Fibroblast of skin of abdomen (primary cell): ENCODE measurements at regions not wholly inside any gene's neighbourhood (a gene's known extent, or its start where the extent isn't known, plus 50 kb on each side); places are given as distances from the start of the nearest gene placed in this dataset.

Source experiments
- DNase-seq: peaks from one replicate; pipeline ENCODE4 v3.0.0-alpha.2; 2013

DNA sequence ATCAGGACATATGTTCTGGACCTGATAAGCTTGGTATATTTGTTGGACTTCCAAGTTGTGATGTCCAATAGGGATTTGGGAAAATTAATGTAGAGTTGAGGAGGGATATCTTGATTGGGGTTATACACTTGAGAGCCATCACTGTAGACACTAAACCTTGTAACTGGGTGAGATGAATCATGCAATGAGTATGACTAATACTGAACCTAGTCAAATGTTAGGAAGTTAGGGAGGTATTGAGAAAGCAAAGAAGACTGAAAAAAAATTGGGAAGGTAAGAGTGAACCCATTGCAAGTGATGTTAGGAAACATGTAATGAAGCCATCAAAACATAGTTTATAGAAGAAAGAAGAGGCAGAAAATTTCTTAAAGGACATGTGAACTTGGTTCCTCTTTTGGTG lies 668.4 kb upstream of the CDH9 start:
- DNase-seq = peak; percentile 11

DNA sequence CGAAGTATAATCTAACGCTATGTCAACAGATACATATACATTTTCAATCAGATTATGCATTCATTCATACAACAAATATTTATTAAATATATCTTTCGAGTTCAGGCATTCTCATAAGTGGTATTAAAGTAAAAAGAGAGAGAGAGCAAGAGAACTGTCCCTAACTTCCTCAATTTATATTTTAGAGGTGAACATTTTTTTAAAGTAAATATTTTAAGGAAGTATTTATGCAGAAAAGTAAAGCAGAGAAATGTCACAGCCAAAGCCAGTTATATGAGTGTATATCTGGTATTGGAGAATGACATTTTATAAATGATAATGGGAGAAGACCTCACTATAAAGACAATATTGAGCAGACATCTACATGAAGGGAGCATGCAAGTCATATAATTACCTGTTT lies 667.3 kb upstream of the CDH9 start:
- DNase-seq = no peak

DNA sequence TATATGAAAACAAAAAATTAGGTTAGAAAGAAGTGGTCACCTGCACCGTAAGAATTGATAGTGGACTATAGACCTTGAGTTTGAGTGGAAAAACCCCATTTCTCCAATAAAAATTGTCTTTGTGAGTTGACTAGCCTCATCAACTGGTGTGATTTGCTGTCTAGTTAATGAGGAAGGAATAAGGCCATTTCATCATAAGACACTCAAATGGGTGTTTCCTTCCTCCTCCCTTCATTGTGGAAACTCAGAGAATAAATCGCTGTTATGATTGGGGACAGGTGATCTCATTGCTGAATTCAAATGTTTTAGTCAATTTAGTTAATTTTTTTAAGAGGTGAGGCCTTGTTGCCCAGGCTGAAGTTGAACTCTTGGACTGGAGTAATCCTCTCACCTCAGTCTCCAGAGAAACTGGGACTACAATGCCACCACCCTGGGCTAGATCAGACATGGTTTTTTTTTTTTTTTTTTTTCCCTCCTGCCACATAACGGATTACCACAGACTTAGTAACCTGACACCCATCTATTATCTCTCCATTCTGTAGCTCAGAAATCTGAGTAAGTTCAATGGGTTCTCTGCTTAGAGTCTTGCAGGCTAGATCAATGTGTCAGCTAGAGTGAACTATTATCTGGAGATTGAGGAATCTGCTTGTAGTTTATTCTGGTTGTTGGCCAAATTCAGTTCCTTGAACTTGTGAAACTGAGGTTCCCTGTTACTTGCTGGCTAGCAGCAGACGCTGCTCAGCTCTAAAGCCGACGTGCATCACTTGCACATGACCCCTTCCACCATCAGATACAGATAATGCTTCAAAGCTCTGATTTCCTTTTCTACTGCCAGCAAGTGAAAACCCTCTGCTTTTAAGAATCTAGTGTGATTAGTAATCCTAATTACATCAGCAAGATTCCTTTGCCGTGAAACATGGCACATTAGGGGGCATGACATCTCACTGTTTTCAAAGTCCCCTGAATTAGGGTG lies 663.8 kb upstream of the CDH9 start:
- DNase-seq = peak; percentile 80

DNA sequence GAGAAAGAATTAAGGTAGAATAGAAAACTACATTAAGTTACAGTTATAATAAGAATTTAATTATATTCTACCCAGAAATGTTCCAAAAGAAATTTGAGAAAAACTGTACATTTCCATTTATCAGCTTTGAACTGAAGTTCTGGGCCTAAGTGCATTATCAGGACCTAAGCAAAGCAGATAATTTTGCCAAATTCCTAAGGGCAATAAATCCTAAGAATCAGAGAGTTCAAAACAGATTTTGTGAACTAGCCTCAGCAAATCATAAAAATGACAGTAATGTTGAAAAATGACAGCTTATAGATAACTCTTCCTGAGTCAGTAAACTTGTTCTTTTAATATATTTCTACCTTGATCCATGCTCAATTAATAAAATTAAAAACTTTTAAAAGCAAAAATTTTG lies 662.1 kb upstream of the CDH9 start:
- no peak for DNase-seq

DNA sequence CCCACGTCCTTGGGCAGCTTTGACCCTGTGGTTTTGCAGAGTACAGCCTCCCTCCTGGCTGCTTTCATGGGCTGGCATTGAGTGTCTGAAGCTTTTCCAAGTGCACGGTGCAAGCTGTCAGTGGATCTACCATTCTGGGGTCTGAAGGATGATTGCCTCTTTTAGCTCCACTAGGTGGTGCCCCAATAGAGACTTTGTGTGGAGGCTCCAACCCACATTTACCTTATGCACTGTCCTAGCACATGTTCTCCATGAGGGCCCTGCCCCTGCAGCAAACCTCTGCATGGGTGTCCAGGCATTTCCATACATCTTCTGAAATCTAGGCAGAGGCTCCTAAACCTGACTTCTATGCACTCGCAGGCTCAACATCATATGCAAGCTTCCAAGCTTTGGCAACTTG lies 644.2 kb upstream of the CDH9 start:
- DNase-seq = no peak

DNA sequence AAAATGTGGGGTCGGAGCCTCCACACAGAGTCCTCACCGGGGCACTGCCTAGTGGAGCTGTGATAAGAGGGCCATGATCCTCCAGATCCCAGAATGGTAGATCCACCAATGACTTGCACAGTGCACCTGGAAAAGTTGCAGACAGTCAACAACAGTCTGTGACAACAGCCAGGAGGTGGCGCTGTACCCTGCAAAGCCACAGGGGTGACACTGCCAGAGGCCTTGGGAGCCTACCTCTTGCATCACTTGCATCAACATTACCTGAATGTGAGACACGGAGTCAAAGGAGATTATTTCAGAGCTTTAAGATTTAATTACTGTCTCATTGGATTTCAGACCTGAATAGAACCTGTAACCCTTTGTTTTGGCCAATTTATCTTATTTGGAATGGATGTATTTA lies 614.1 kb upstream of the CDH9 start:
- no peak for DNase-seq

DNA sequence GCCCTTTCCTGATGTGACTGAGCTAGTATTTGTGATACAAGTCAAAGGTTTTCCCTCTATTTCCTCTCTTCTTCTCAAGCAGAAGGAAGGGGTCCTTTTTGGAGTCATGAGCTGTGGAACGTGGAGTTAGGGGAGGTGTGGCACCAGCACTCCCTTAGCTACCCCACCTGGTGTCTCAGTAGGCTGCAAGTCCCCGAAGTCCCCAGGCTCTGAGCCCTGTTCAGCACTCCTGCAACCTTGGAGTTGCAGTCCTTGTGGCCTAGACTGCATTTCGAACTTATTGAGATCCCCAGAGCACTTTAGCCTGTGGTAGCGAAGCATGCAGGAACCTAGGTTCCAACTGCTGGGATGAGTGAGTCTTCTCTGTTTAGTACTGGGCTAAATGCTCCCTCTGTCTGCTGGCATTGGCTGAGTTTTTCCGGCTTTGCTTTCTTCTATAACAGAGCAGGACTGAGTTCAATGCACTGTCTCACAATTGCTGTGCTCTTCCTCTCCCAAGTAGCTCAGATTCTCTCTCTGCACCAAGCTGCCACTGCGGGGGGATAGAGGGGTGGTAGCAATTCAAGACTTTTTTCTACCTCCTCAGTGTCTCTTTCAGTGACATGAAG lies 600.7 kb upstream of the CDH9 start:
- DNase-seq = no peak

DNA sequence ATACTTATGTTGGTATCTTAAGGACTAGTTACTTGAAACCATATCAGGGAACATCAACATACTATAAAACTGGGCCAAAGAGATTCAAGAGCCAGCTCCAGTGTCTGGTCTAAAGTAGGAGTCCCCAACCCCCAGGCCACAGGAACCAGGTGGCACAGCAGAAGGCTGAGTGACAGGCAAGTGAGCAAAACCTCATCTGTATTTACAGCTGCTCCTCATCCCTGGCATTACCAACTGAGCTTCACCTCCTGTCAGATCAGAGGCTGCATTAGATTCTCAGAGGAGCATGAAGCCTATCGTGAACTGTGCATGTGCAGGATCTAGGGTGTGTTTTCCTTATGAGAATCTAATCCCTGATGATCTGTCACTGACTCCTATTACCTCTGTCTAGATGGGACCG lies 581.6 kb upstream of the CDH9 start:
- DNase-seq = no peak

DNA sequence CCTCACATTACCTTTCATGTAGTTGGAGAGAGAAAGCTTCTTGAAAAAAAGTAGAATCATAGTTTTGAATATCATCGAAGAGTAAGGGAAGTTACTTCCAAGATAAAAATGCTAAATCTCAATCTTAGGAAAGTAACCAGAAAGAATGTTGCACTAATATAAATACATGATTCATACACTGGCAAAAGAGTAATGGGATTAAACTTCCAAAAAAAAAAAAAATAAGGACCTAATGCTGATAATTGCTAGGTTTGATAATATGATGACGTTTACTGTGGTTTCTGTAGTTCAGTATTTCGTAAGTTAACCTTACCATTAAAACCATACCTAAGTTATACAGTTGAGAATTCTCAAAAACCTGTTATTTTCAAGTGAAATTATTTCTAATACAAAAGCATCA lies 573.8 kb upstream of the CDH9 start:
- DNase-seq = no peak

DNA sequence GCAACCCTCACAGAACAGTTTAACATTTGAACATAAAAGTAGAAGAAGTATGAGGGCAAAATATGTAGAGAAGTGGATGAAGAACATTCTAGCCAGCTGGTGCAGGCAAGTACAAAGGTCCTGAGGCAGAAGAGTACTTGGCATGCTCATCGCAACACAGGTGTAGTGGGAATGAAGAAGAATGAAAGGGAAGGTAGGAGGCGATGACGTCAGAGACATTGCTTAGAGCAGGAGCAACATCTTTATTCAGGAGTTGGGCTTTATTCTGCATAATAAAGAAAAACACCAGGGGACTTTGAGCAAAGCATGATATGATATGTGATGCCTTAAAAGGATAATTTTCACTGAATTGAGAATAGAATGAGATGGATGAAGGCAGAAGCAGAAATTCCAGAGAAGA lies 570.6 kb upstream of the CDH9 start:
- no peak for DNase-seq

DNA sequence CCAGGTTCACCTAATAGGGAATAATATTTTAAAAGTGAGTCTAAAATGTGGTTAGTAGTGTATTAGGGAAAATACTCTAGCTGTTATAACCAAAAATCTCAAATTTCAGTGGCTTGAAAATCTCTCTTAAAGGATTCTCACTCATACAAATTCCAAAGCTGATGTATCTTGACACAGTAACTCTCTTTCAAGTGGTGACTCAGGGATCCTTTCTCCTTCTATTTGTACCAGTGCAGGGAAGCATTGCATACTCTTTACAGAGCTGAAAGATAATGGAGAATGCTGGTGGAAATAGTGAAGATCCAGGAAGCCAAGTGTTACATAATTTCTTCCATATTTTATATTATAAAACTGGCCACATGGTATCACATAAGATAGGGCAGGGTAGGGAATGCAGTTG lies 560.2 kb upstream of the CDH9 start:
- DNase-seq = peak; percentile 51

DNA sequence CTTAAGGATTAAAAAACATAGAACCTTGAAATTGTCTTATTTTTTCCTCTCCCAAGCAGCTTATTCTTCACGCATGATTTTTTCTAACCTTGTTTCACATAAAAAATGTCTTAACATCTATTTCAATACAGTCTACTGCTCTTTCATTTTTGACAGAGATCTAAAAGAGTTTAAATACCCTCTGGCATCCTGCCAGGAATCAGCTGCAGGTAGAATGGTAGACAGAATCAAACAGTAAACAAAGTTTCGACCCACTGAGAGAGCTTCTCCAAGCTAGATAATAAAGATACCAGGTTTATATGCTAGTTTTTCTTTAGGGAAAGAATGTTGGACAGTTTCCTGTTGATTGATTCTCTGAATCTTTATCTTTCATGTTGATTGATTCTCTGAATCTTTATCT lies 555.8 kb upstream of the CDH9 start:
- DNase-seq = no peak

DNA sequence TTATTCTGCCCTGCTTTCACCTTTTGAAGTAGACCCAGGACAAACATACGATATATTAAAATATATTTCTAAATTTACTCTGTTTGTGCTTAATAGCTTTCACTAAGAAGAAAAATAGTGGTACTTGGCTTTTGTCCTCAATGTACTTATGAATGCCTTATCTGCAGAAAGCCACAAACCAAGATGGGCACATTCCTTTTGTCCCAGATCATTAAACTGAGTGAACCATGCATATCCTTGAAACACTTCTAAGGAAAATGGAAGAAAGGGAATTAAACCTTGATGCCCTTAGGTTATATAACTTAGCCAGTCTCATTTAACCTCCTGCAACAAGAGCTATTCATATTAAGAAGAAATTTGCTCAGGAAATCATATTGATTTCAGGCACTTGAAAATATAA lies 553.8 kb upstream of the CDH9 start:
- peak; percentile 64 for DNase-seq

DNA sequence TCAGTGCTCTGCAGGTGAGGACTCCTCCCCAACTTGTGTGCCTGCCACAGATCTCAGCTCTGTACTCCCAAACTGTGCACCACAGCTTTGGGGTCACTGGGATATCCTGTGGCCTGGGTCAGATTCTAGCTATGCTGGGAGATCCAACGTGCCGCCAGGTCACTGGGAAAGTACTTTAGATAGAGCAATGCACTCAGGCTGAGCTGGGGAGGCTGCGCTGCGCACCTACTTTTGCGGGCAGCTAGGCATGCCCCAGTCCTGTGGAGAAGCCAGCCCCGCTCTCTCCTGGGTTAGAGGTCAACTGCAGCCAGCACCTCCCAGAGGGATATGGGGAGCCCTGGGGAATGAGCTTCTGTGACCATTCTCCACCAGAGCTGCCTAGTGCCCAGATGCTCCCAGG lies 552.1 kb upstream of the CDH9 start:
- DNase-seq = no peak

DNA sequence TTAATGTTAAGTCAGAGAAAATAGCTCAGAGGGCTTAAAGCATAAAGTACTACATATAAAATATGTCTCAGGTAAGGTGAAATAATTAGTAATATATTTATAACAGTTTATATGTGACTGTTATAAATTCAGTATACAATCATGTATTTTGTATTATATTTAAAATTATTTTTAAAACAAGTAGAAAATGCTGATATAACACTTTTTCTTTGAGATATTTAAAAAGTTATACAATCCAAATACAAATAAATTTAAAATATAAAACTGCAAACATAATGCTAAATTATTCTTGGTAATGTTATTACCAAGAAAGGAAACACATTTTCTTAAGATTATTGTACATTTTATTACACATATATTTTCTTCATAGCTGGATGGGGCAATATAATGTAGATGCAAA lies 539.9 kb upstream of the CDH9 start:
- DNase-seq = no peak

DNA sequence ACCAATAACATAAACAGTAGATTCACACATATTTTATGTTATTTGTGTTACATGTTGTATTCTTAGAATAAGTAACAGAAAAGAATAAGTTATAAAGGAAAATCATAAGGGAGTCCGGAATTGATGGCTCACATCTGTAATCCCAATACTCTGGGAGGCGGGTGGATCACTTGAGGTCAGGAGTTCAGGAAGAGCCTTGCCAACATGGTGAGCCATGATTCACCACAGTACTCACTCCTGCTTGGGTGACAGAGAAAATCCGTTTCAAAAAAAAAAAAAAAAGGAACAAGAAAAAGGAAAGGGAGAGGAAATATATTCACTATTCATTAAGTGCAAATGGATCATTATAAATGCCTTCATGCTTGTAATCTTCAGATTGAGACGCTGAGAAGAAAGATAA lies 533.3 kb upstream of the CDH9 start:
- peak; percentile 3 for DNase-seq

DNA sequence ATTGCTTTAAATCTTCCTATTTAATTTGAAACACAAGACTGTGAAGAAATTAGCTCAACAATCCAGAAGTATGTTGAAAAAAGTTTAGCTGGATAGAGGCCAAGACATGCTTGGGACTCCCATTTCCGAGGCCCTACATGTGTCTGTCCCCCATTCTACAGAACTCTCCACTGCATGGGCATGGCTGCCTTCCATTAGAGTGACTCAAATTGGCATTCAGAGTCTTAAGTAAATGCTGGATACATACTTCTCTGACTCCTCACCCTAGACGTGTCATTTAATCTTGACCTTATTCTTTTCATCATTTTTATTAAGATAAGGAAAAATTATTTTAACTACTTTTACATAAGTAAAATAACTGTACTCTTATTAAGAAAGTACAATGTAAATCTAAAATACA lies 530.4 kb upstream of the CDH9 start:
- DNase-seq = peak; percentile 32

DNA sequence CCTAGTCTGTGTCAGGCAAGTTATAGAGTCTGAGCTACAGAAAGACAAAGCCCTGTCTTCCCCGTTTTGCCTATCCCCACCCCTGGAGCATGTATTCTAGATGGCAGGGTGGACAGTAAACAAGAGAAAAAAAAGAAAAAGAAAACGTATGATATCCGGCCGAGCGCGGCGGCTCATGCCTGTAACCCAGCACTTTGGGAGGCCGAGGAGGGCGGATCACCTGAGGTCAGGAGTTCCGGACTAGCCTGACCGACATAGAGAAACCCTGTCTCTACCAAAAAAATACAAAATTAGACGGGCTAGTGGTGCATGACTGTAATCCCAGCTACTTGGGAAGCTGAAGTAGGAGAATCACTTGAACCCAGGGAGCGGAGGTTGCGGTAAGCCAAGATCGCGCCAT lies 523.0 kb upstream of the CDH9 start:
- DNase-seq = no peak

DNA sequence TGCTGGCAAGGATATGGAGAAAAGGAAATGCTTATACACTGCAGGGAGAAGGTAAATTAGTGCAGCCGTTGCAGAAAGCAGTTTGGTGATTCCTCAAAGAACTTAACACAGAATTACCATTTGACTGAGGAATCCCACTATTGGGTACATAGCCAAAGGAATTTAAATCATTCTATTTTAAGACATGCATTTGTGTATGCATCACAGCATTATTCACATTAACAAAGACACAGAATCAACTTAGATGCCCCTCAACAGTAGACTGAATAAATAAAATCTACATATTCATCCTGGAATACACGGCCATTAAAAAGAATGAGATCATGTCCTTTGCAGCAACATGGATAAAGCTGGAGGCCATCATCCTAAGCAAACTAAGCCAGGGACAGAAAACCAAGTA lies 510.1 kb upstream of the CDH9 start:
- no peak for DNase-seq

DNA sequence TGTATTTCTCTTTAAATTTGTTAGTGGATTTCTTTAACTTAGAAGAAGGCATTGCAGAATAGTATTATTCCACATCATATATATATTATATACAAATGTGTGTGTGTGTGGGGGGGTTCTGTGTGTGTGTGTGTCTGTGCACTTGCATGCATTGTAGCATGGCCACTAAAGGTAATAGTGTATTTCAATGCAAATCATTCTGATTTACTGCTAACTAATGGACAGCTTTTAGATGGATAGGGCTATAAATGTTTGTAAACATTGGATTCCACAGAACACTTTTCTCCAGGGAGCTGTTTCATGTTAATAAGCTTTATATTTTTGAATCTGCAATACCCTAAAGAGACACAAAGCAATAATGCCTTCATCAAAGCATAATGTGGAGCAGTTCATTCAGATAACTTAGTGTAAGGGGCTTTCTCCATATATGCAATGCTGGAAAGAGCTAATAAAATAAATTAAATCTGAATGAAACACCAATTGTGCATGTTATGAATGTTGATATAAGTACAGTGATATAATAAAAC lies 496.7 kb upstream of the CDH9 start:
- no peak for DNase-seq

DNA sequence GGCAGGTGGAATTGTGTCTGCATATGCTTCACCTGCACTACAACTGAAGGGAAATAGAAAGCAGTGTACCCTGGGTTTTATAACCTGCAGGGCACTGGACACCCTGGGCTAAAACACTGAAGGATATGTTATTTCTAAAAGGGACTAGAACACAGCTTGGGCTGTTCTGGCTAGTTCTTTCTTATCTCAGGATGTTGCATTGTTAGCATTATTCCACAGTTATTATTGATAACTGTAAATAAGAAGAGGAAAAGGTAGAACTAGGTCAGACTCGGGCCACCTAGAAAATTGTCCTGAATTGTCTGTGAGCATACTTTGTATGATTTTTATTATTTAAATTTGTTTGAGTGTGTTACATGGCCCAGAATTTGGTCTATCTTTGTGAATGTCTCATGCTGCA lies 493.9 kb upstream of the CDH9 start:
- DNase-seq = no peak

DNA sequence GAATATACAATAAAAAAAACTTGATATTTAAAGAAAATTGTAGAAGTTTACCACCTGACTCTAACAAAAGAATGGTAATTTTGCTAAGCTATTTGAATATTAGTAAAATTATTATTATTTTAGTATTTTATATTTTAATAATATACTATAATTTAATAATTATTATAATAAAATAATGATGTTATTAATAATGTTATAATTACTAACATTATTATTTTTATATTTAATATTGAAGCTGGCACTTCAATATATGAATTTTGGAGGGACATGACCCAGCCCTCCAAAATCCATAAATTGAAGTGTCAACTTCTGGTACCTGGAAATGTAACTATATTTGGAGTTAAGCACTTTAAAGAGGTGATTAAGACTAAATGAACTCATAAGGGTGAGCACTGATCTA lies 486.1 kb upstream of the CDH9 start:
- DNase-seq = no peak

DNA sequence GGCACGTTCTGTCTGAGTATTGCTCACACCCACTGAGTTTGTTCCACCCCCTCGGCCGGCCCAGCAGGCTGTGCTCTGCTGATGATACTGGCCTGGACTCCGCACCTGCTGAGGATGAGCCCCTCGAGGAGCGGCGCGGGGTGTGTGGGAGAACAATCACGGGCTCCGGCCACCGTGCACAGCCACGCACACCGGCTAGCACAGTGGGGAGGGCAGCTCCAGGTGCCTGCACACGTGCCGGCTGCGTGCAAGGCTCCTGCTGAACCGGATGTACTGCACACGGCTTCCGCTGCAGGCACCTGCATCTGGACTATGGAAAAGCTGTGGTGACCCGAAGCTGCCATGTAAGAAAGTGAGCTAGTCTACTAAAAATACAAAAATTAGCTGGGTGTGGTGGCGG lies 485.2 kb upstream of the CDH9 start:
- DNase-seq = no peak

DNA sequence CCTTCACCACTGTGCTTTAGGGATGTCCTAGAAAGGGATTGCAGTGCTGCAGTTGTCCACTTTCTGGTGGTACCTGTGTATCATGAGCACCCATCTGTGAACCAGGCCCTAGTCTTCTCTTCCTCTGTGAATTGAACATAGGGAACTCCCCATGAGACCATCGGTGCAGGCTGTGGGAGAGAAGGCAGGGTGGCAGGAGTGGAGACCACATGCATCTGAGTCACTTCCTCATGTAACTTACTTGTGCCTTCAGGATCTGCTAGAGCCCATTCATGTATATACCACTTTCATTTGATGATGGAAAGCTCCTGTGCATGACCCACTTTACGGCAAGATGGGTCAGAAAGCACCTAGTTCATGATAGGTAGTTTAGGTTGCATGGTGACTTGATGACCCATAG lies 478.1 kb upstream of the CDH9 start:
- no peak for DNase-seq
